ENCODE measurements at regions not wholly inside any gene's neighbourhood (a gene's known extent, or its start where the extent isn't known, plus 50 kb on each side); places are given as distances from the start of the nearest gene placed in this dataset.

- TF ChIP-seq, protein P1, sequence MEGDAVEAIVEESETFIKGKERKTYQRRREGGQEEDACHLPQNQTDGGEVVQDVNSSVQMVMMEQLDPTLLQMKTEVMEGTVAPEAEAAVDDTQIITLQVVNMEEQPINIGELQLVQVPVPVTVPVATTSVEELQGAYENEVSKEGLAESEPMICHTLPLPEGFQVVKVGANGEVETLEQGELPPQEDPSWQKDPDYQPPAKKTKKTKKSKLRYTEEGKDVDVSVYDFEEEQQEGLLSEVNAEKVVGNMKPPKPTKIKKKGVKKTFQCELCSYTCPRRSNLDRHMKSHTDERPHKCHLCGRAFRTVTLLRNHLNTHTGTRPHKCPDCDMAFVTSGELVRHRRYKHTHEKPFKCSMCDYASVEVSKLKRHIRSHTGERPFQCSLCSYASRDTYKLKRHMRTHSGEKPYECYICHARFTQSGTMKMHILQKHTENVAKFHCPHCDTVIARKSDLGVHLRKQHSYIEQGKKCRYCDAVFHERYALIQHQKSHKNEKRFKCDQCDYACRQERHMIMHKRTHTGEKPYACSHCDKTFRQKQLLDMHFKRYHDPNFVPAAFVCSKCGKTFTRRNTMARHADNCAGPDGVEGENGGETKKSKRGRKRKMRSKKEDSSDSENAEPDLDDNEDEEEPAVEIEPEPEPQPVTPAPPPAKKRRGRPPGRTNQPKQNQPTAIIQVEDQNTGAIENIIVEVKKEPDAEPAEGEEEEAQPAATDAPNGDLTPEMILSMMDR (conservative IDR thresholded peaks at IDR 0.05) = no peak
- TF ChIP-seq ZFX (IDR thresholded peaks at IDR 0.05) = no peak
These were observed 202.9 kb downstream of the SYK start for GRCh38 chr9:91004484-91004883.
